Tibial nerve (tissue), 4 donors: ENCODE measurements at regions not wholly inside any gene's neighbourhood (a gene's known extent, or its start where the extent isn't known, plus 50 kb on each side); places are given as distances from the start of the nearest gene placed in this dataset.

ENCODE experiments used
- DNase-seq, 2 donors: peaks; one replicate each; pipeline ENCODE4 v3.0.0-alpha.2; 2019; ENCODE audit warnings: low spot score in 2 of 2
- H3K27ac ChIP-seq, 4 donors: fragments of 200-600 bp; sonication (generic) in 3 of 4; one replicate each; pipeline ENCODE4 v1.5.1; 2017 to 2019; ENCODE audit warnings: mild to moderate bottlenecking in 1 of 4
- H3K27me3 ChIP-seq, 2 donors: fragments of 200-600 bp; sonication (generic) in 1 of 2; one replicate each; pipeline versions ENCODE4 v1.5.1 to v1.6.0; 2017 to 2019
- H3K36me3 ChIP-seq, 3 donors: fragments of 200-600 bp; sonication (generic); one replicate each; pipeline ENCODE4 v1.5.1; 2018 to 2019
- H3K4me1 ChIP-seq, 4 donors: fragments of 200-600 bp; sonication (generic) in 3 of 4; one replicate each; pipeline ENCODE4 v1.5.1; 2017 to 2019
- H3K4me3 ChIP-seq, 4 donors: fragments of 200-600 bp; sonication (generic) in 3 of 4; one replicate each; pipeline ENCODE4 v1.5.1; 2017 to 2019; ENCODE audit warnings: mild to moderate bottlenecking in 1 of 4, moderate library complexity in 1 of 4
- H3K9me3 ChIP-seq, 4 donors: fragments of 200-600 bp; sonication (generic) in 3 of 4; one replicate each; pipeline ENCODE4 v1.5.1; 2017 to 2019
- CTCF ChIP-seq, 5 experiments: fragments of 200-600 bp in 3 of 5; fragments of 450-650 bp in 2 of 5; sonication (generic) in 3 of 5; IDR thresholded peaks; one replicate each; pipeline ENCODE4 v1.5.1; 2016 to 2019; ENCODE audit warnings: antibody characterized with exemption in 5 of 5, mild to moderate bottlenecking in 3 of 5, moderate library complexity in 2 of 5
- EP300 ChIP-seq, 2 donors: sonication (generic); formaldehyde crosslinking; IDR thresholded peaks; one replicate each; pipeline ENCODE4 v1.6.1; 2017; ENCODE audit warnings: antibody characterized with exemption in 2 of 2, mild to moderate bottlenecking in 1 of 2
- POLR2A ChIP-seq, 2 donors: fragments of 450-650 bp; IDR thresholded peaks; one replicate each; pipeline ENCODE4 v1.6.1; 2017; ENCODE audit warnings: antibody characterized with exemption in 2 of 2, mild to moderate bottlenecking in 2 of 2, moderate library complexity in 2 of 2
- WGBS, 2 donors: methylation state at CpG; one replicate each; pipeline ENCODE4 v1.1.5; 2018; 5-methylcytosine and 5-hydroxymethylcytosine counted together

DNA sequence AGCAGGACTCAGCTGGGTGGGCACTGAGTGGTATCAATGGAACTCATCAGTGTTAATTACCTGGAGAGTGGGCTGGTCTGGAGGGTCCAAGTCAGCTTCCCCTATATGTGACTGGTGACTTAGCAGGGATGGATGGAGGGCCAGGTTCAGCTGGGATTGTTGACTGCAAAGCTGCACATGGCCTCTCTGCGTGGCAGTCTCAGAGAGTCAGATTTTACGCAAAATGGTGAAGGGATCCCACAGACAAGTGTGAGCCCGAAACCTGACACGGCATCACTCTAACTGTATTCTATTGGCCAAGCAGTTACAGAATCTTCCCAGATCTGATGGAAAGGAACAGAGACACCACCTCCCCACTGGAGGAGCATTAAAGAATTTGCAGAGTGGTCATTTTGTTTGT lies 716.0 kb upstream of the TBX3 start:
- Histone ChIP-seq H3K27ac (no peak overlapping the region), H3K36me3 (no peaks in the 10 kb centered on the region), H3K27me3 (no peaks in the 10 kb centered on the region), H3K4me3 (no peak overlapping the region), H3K4me1 (peaks cover 0 to 4% (median 0%) of the 10 kb centered on the region in 4 donors), H3K9me3 (peaks cover 0 to 14% (median 0%) of the 10 kb centered on the region in 4 donors)
- no peak for TF ChIP-seq CTCF (IDR thresholded peaks at IDR 0.05)
- no peak for TF ChIP-seq POLR2A (IDR thresholded peaks at IDR 0.05)
- no peak for DNase-seq
- WGBS, 2 donors, result 82 to 86% methylated on average over 4 of the region's 4 CpGs

DNA sequence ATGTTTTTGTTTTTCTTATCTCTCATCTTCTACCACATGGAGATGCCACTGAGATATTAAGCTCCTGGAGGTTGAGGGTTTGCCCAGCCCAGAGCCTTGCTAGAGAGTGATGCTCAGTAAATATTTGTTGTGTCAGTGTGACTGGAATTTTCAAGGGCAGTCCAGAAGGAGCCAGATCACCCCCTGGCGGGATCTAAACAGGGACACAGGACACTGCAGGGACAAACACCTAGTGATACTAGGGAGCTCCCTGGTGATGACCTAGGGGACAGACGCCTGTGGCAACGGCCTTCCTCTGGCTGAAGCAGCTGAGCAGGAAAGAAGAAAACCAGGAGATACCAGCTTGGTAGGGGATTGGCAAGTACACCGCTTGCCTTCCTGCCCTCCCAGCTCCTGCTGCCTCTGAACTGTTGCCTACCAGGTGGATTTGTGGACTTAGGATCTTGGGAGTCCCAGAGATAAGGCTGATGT lies 714.4 kb upstream of the TBX3 start:
- no peak for DNase-seq
- TF ChIP-seq EP300 (IDR thresholded peaks at IDR 0.05) (no peak), POLR2A (IDR thresholded peaks at IDR 0.05) (no peak), CTCF (IDR thresholded peaks at IDR 0.05) (no peak)
- 83 to 89% methylated on average over 4 of the region's 4 CpGs for WGBS, 2 donors
- Histone ChIP-seq H3K4me1 (no peaks in the 10 kb centered on the region), H3K4me3 (no peak overlapping the region), H3K36me3 (no peaks in the 10 kb centered on the region), H3K27me3 (no peaks in the 10 kb centered on the region), H3K27ac (no peak overlapping the region), H3K9me3 (peaks cover 0 to 14% (median 0%) of the 10 kb centered on the region in 4 donors)

- H3K9me3 ChIP-seq, result peaks cover 0 to 21% (median 0%) of the 10 kb centered on the region in 4 donors
- no peaks in the 10 kb centered on the region for H3K36me3 ChIP-seq
- no peak overlapping the region for H3K27ac ChIP-seq
- H3K27me3 ChIP-seq, result no peaks in the 10 kb centered on the region
- no peaks in the 10 kb centered on the region for H3K4me1 ChIP-seq
- no peak overlapping the region for H3K4me3 ChIP-seq
- DNase-seq, result no peak
- TF ChIP-seq POLR2A (IDR thresholded peaks at IDR 0.05) (no peak), CTCF (IDR thresholded peaks at IDR 0.05) (no peak), EP300 (IDR thresholded peaks at IDR 0.05) (no peak)
Measured at GRCh38 chr12:115396567-115396966, 712.6 kb upstream of the TBX3 start.

DNA sequence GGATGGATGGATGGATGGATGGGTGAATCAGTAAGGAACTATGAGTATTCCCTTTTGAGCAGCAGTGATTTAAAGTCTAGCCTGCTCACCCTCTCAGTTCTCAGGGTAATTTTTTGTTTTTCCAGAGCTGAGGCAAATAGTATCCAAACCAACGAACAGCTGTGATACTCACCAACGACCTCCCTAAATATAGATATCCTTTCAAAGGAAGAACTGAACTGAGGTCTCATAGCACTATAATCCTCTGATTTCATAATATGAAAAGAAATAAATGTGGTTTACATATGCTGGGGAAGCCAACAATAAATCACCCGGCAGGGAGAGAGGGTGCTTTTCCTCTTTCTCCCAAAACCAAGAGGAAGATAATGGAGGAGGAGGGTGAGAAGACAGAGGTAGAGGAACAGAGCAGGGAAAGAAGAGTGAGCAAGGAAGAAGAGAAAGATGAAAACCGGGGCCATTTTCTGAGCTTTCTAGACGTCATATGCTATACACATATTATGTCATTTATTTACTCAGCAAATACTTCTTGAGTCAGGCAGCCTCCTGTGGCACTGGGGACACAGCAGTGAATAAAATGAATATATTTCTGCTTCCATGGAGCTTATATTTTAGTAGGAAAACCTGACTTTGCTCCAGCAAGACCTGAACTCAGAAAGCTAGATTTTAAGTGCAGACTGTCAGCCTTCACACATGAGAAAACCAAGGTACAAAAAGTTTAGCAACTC lies 710.7 kb upstream of the TBX3 start:
- TF ChIP-seq EP300 (IDR thresholded peaks at IDR 0.05) (no peak), CTCF (IDR thresholded peaks at IDR 0.05) (no peak), POLR2A (IDR thresholded peaks at IDR 0.05) (no peak)
- H3K36me3 ChIP-seq, result no peaks in the 10 kb centered on the region
- no peak overlapping the region for H3K27ac ChIP-seq
- WGBS, 2 donors, result 33 to 37% methylated on average over 5 of the region's 5 CpGs
- no peak for DNase-seq
- no peaks in the 10 kb centered on the region for H3K27me3 ChIP-seq
- peaks cover 0 to 32% (median 0%) of the 10 kb centered on the region in 4 donors for H3K9me3 ChIP-seq
- H3K4me1 ChIP-seq, result no peaks in the 10 kb centered on the region
- H3K4me3 ChIP-seq, result no peak overlapping the region

DNA sequence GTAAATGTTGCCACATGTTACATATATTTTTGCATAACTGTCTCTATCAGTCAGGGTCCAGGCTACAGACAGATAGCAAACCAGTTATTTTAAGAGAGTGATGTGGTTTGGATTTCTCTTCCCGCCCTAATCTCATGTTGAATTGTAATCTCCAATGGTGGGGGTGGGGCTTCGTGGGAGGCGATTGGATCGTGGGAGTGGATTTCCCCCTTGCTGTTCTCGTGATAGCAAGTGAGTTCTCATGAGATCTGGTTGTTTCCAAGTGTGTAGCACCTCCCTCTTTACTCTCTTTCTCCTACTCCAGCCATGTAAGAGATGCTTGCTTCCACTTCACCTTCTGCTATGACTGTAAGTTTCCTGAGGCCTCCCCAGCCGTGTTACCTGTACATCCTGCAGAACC lies 704.2 kb upstream of the TBX3 start:
- Histone ChIP-seq H3K9me3 (peaks cover 0 to 18% (median 0%) of the 10 kb centered on the region in 4 donors), H3K27me3 (no peaks in the 10 kb centered on the region), H3K4me1 (no peaks in the 10 kb centered on the region), H3K27ac (no peak overlapping the region), H3K36me3 (no peaks in the 10 kb centered on the region), H3K4me3 (no peak overlapping the region)
- WGBS, 2 donors, result 63 to 73% methylated on average over 6 of the region's 6 CpGs
- TF ChIP-seq CTCF (IDR thresholded peaks at IDR 0.05) (no peak), POLR2A (IDR thresholded peaks at IDR 0.05) (no peak), EP300 (IDR thresholded peaks at IDR 0.05) (no peak)
- DNase-seq, result no peak
